Erythroblast (primary cell): ENCODE measurements at regions not wholly inside any gene's neighbourhood (a gene's known extent, or its start where the extent isn't known, plus 50 kb on each side); places are given as distances from the start of the nearest gene placed in this dataset.

Source experiments
- GATA1 ChIP-seq: IDR thresholded peaks from 2 replicates; pipeline ENCODE4 v1.6.1; 2011; ENCODE audit warnings: low read depth, mild to moderate bottlenecking, control low read depth, low read length, moderate library complexity
- POLR2A ChIP-seq: IDR thresholded peaks from 2 replicates; pipeline ENCODE4 v1.6.1; 2011; ENCODE audit warnings: mild to moderate bottlenecking, low read length

DNA sequence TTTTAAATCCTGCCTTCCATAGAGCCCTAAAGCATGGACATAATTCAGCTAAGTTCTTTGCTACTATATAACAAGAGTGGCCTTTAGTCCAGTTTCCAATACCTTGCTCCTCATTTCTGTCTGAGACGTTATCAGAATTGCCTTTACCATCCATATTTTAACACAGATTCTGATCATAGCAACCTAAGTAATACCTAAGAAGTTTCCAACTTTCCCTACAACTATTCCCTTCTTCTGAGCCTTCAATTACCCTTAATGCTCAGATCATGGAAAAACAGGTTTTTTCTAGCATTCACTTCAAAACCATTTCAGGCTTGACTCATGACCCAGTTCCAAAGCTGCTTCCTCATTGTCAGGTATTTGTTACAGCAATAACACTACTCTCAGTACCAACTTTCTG is 367.1 kb downstream of the C6orf118 start:
- TF ChIP-seq POLR2A (no peak), GATA1 (no peak)
